ENCODE measurements at regions not wholly inside any gene's neighbourhood (a gene's known extent, or its start where the extent isn't known, plus 50 kb on each side); places are given as distances from the start of the nearest gene placed in this dataset.

GRCh38 chr15:69801144-69801543, 296.6 kb downstream of the TLE3 start:
- TF ChIP-seq FOXM1 (IDR thresholded peaks at IDR 0.05; ENCODE audit: borderline replicate concordance, low read depth) = no peak
- no peak for TF ChIP-seq EGR1 (IDR thresholded peaks at IDR 0.05)
- TF ChIP-seq REST (IDR thresholded peaks at IDR 0.05; ENCODE audit: low read depth) = no peak
- no peak for TF ChIP-seq USF1 (IDR thresholded peaks at IDR 0.05)
- TF ChIP-seq RAD21 (IDR thresholded peaks at IDR 0.05; ENCODE audit: low read depth) = no peak
- TF ChIP-seq TEAD4 (IDR thresholded peaks at IDR 0.05) = no peak
- TF ChIP-seq TCF12 (IDR thresholded peaks at IDR 0.05; ENCODE audit: low read depth) = no peak
- no peak for TF ChIP-seq TAF1 (IDR thresholded peaks at IDR 0.05; ENCODE audit: low read depth)
- no peak for TF ChIP-seq NFIC (IDR thresholded peaks at IDR 0.05)
- no peak for TF ChIP-seq CEBPB (IDR thresholded peaks at IDR 0.05)
- TF ChIP-seq YY1 (IDR thresholded peaks at IDR 0.05; ENCODE audit: low read depth) = no peak

- no peak for TF ChIP-seq EGR1 (IDR thresholded peaks at IDR 0.05)
- no peak for TF ChIP-seq TCF12 (IDR thresholded peaks at IDR 0.05; ENCODE audit: low read depth)
- TF ChIP-seq TAF1 (IDR thresholded peaks at IDR 0.05; ENCODE audit: low read depth) = no peak
- TF ChIP-seq CREB1 (IDR thresholded peaks at IDR 0.05; ENCODE audit: low read depth) = no peak
- TF ChIP-seq MAX (IDR thresholded peaks at IDR 0.05) = no peak
- no peak for TF ChIP-seq FOXM1 (IDR thresholded peaks at IDR 0.05; ENCODE audit: borderline replicate concordance, low read depth)
- TF ChIP-seq RAD21 (IDR thresholded peaks at IDR 0.05; ENCODE audit: low read depth) = no peak
- TF ChIP-seq NFIC (IDR thresholded peaks at IDR 0.05) = no peak
- no peak for TF ChIP-seq EP300 (IDR thresholded peaks at IDR 0.05; ENCODE audit: borderline replicate concordance)
- TF ChIP-seq CEBPB (IDR thresholded peaks at IDR 0.05) = no peak
- no peak for TF ChIP-seq USF1 (IDR thresholded peaks at IDR 0.05)
- TF ChIP-seq ZBTB7A (IDR thresholded peaks at IDR 0.05; ENCODE audit: low read depth) = no peak
- TF ChIP-seq TEAD4 (IDR thresholded peaks at IDR 0.05) = no peak
- no peak for TF ChIP-seq REST (IDR thresholded peaks at IDR 0.05; ENCODE audit: low read depth)
- no peak for TF ChIP-seq YY1 (IDR thresholded peaks at IDR 0.05; ENCODE audit: low read depth)
These were observed 295.3 kb downstream of the TLE3 start for GRCh38 chr15:69802432-69802831.

GRCh38 chr15:69804786-69805185, 292.9 kb downstream of the TLE3 start:
- TF ChIP-seq YY1 (IDR thresholded peaks at IDR 0.05; ENCODE audit: low read depth) = no peak
- TF ChIP-seq TEAD4 (IDR thresholded peaks at IDR 0.05) = no peak
- TF ChIP-seq NFIC (IDR thresholded peaks at IDR 0.05) = no peak
- TF ChIP-seq TCF12 (IDR thresholded peaks at IDR 0.05; ENCODE audit: low read depth) = no peak
- TF ChIP-seq TAF1 (IDR thresholded peaks at IDR 0.05; ENCODE audit: low read depth) = no peak
- TF ChIP-seq ZBTB7A (IDR thresholded peaks at IDR 0.05; ENCODE audit: low read depth) = no peak
- no peak for TF ChIP-seq CEBPB (IDR thresholded peaks at IDR 0.05)
- no peak for TF ChIP-seq USF1 (IDR thresholded peaks at IDR 0.05)

- TF ChIP-seq TEAD4 (IDR thresholded peaks at IDR 0.05) (no peak), EP300 (IDR thresholded peaks at IDR 0.05; ENCODE audit: borderline replicate concordance) (no peak), FOXM1 (IDR thresholded peaks at IDR 0.05; ENCODE audit: borderline replicate concordance, low read depth) (no peak)
These were observed 292.3 kb downstream of the TLE3 start for GRCh38 chr15:69805248-69805953.

GRCh38 chr15:69806287-69806915, 291.3 kb downstream of the TLE3 start:
- TF ChIP-seq FOXM1 (IDR thresholded peaks at IDR 0.05; ENCODE audit: borderline replicate concordance, low read depth) (no peak), NFIC (IDR thresholded peaks at IDR 0.05) (no peak), TAF1 (IDR thresholded peaks at IDR 0.05; ENCODE audit: low read depth) (no peak)

GRCh38 chr15:69807721-69808120, 290.0 kb downstream of the TLE3 start:
- TF ChIP-seq RAD21 (IDR thresholded peaks at IDR 0.05; ENCODE audit: low read depth) = no peak

All from Ishikawa (cell line).